GM12875 (cell line): ENCODE measurements at regions not wholly inside any gene's neighbourhood (a gene's known extent, or its start where the extent isn't known, plus 50 kb on each side); places are given as distances from the start of the nearest gene placed in this dataset.

ENCODE experiments used
- H3K4me3 ChIP-seq: one replicate; pipeline ENCODE4 v1.5.1; 2011; ENCODE audit warnings: low read depth, low read length, control low read depth
- TF ChIP-seq, protein P1 (sequence below): IDR thresholded peaks from 2 replicates; pipeline ENCODE4 v1.5.1; 2011; ENCODE audit warnings: low read depth, mild to moderate bottlenecking, control low read depth, inconsistent platforms, low read length, moderate library complexity, borderline replicate concordance; ENCODE audit not compliant: insufficient read depth

- TF ChIP-seq, protein P1, sequence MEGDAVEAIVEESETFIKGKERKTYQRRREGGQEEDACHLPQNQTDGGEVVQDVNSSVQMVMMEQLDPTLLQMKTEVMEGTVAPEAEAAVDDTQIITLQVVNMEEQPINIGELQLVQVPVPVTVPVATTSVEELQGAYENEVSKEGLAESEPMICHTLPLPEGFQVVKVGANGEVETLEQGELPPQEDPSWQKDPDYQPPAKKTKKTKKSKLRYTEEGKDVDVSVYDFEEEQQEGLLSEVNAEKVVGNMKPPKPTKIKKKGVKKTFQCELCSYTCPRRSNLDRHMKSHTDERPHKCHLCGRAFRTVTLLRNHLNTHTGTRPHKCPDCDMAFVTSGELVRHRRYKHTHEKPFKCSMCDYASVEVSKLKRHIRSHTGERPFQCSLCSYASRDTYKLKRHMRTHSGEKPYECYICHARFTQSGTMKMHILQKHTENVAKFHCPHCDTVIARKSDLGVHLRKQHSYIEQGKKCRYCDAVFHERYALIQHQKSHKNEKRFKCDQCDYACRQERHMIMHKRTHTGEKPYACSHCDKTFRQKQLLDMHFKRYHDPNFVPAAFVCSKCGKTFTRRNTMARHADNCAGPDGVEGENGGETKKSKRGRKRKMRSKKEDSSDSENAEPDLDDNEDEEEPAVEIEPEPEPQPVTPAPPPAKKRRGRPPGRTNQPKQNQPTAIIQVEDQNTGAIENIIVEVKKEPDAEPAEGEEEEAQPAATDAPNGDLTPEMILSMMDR = no peak
These were observed 1128.4 kb downstream of the BCL11B start for GRCh38 chr14:98143566-98143965.

DNA sequence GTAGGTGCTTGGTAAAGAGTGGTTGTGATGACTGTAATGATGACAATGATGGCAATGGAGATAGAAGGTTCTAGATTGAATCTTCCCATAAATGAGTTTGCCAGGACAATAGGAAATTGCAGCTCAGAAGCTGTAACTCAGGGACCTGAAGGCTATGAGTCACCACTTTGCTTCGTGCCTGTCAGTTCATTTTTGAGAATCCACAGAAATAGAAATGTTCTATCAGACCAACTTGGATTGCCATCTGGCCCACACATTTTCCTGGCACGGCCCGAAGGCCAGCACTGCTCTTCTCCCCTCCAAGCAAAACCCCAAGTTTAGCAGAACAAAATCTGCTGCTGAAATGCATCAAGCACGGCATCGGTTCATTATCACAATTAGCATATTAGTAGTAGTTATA, 1127.0 kb downstream of the BCL11B start:
- TF ChIP-seq, protein P1 = no peak
- no peak overlapping the region for H3K4me3 ChIP-seq

More at GRCh38 chr14:98143566-98143965, 1128.4 kb downstream of the BCL11B start:
- no peak overlapping the region for H3K4me3 ChIP-seq

DNA sequence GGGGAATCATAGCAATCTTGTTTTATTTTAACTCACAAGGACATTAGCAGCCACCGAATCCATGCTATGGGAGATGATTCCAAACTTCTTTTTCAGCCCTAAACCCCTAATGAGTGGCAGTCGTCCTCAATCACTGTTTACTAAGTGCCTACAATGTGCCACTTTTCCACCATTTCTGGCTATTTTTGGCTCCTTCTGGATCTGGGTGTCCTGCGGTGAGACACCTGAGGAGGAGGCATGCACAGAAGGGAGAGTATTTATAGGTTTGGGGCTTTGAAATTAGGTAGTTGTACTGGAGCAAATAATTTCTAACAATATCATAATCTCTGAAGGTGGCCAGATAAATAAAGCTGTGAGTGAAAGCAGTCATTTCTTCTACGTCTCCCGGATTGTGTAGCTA, 1125.6 kb downstream of the BCL11B start:
- no peak overlapping the region for H3K4me3 ChIP-seq
- TF ChIP-seq, protein P1 = no peak

- TF ChIP-seq, protein P1 = no peak
- H3K4me3 ChIP-seq = no peak overlapping the region
These were observed 1117.7 kb downstream of the BCL11B start for GRCh38 chr14:98154254-98154653.

DNA sequence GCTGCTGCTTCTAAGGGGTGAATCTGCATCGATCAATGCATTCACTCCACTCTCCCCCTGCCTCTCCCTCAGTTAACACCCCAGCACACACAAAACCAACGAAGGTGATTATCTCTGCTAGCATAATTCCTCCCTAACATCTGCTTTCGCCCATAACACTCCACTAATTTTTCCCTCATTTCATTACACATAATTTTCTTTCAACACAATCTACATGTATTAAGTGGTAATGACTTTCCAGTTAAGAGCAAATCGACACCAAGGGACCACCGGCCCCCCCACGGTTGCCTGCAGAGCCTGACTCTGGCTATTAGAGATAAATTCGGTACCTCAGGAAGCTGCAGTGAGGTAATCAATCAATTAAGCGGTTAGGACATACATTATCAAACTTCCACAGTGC, 1115.6 kb downstream of the BCL11B start:
- TF ChIP-seq, protein P1 = no peak
- no peak overlapping the region for H3K4me3 ChIP-seq

GRCh38 chr14:98160901-98161300, 1111.1 kb downstream of the BCL11B start:
- H3K4me3 ChIP-seq = no peak overlapping the region
- TF ChIP-seq, protein P1 = no peak

DNA sequence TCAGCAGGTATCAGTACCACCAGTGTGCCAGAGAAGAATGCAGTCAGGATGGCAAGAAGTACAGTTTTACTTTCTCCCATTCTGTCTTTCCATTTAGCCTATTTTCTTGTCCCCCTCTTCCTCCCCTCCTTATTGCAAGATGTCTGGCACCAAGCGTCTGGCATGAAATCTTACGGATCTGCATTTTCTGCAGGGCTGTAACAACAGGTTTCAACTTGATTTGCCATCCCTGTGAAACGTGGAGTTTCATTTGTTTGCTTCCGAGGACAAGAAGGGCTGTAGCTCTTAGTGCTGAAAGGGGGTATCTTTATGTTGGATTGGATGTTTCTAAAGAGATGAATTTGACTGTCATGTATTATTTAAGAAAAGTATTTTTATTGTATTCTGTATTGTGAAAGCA, 1110.6 kb downstream of the BCL11B start:
- no peak overlapping the region for H3K4me3 ChIP-seq
- TF ChIP-seq, protein P1 = no peak
